ENCODE measurements at regions not wholly inside any gene's neighbourhood (a gene's known extent, or its start where the extent isn't known, plus 50 kb on each side); places are given as distances from the start of the nearest gene placed in this dataset.

DNA sequence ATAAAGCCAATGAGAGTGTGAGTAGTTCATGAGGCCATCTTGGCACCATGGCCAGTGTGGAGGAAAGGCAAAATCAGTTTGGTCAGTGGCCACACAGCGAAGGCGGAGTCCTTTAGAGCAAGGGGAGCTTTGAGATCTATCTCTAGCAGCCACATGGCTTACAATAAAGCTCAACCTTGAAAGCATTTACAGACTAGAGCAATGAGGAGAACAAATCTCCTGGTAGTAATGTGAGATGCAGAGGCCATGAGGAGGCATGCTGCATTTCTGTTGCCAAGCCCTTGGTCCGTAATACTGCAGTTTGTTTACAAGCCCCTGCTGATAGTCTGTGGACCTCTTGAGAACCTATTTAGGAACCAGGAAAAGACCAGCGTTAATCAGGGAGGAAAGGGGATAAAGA lies 381.5 kb upstream of the C2CD4B start:
- Mint-ChIP-seq H3K27ac (peak overlapping the region; percentile 4), H3K4me1 (peaks cover 36% of the 10 kb centered on the region)

DNA sequence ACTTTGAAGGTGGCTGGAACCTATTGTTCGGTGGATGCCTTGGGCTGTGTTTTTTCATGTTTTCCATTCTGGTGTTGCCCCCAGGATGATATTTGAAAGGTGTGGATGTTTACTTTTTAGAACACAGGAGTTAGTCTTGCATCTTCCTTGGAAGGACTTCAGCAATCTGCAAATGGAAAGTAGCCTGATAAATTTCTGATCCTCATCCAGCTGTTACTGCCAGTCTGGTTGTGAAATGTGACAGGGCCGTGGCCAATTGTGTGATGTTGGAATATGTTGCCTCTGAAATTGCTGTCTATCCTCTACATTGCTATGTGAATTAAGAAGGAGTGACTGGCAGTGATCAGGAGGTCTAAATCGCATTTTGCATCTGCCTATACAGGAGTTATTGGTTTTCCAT lies 382.5 kb upstream of the C2CD4B start:
- no peak overlapping the region for H3K27ac ChIP-seq (ENCODE audit: low read depth, low read length)
- no peaks in the 10 kb centered on the region for H3K27me3 ChIP-seq (ENCODE audit: control insufficient read depth, insufficient read depth, low read length, poor library complexity, severe bottlenecking)
- no peaks in the 10 kb centered on the region for H3K27me3 Mint-ChIP-seq (ENCODE audit: insufficient read depth)
- WGBS, 2 experiments (ENCODE audit: insufficient coverage in 1 of 2, insufficient read length in 1 of 2) = 80 to 85% methylated on average over 2 to 3 of the region's 3 CpGs
- H3K36me3 ChIP-seq (ENCODE audit: control insufficient read depth, insufficient read depth, low read length) = peaks cover 4% of the 10 kb centered on the region
- TF ChIP-seq, protein P1, sequence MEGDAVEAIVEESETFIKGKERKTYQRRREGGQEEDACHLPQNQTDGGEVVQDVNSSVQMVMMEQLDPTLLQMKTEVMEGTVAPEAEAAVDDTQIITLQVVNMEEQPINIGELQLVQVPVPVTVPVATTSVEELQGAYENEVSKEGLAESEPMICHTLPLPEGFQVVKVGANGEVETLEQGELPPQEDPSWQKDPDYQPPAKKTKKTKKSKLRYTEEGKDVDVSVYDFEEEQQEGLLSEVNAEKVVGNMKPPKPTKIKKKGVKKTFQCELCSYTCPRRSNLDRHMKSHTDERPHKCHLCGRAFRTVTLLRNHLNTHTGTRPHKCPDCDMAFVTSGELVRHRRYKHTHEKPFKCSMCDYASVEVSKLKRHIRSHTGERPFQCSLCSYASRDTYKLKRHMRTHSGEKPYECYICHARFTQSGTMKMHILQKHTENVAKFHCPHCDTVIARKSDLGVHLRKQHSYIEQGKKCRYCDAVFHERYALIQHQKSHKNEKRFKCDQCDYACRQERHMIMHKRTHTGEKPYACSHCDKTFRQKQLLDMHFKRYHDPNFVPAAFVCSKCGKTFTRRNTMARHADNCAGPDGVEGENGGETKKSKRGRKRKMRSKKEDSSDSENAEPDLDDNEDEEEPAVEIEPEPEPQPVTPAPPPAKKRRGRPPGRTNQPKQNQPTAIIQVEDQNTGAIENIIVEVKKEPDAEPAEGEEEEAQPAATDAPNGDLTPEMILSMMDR (conservative IDR thresholded peaks at IDR 0.05) = no peak
- peaks cover 8% of the 10 kb centered on the region for H3K9me3 ChIP-seq (ENCODE audit: control insufficient read depth, low read length)
- no peak overlapping the region for H3K4me3 ChIP-seq (ENCODE audit: low read length)
- H3K27ac Mint-ChIP-seq = no peak overlapping the region
- H3K4me1 ChIP-seq (ENCODE audit: control insufficient read depth, insufficient read depth, low read length) = peaks cover 22% of the 10 kb centered on the region
- H3K9me3 Mint-ChIP-seq = peaks cover 5% of the 10 kb centered on the region
- DNase-seq = no peak
- H3K9ac ChIP-seq (ENCODE audit: extremely low read depth, low read length, poor library complexity, severe bottlenecking) = no peak overlapping the region
- peaks cover 36% of the 10 kb centered on the region for H3K4me1 Mint-ChIP-seq
- H3K36me3 Mint-ChIP-seq (ENCODE audit: low read depth) = peaks cover 5% of the 10 kb centered on the region
- H3K4me3 Mint-ChIP-seq = no peak overlapping the region

More for the DNA sequence above, 381.5 kb upstream of the C2CD4B start:
- 90 to 98% methylated on average over 4 of the region's 4 CpGs for WGBS, 2 experiments (ENCODE audit: insufficient coverage in 1 of 2, insufficient read length in 1 of 2)
- H3K4me3 ChIP-seq (ENCODE audit: low read length) = no peak overlapping the region
- H3K27ac ChIP-seq (ENCODE audit: low read depth, low read length) = no peak overlapping the region
- H3K9me3 ChIP-seq (ENCODE audit: control insufficient read depth, low read length) = no peaks in the 10 kb centered on the region
- H3K36me3 ChIP-seq (ENCODE audit: control insufficient read depth, insufficient read depth, low read length) = no peaks in the 10 kb centered on the region
- no peak for DNase-seq
- Mint-ChIP-seq H3K9me3 (no peaks in the 10 kb centered on the region), H3K27me3 (ENCODE audit: insufficient read depth) (no peaks in the 10 kb centered on the region), H3K4me3 (no peak overlapping the region), H3K36me3 (ENCODE audit: low read depth) (no peaks in the 10 kb centered on the region)
- H3K9ac ChIP-seq (ENCODE audit: extremely low read depth, low read length, poor library complexity, severe bottlenecking) = no peak overlapping the region
- peaks cover 22% of the 10 kb centered on the region for H3K4me1 ChIP-seq (ENCODE audit: control insufficient read depth, insufficient read depth, low read length)
- no peaks in the 10 kb centered on the region for H3K27me3 ChIP-seq (ENCODE audit: control insufficient read depth, insufficient read depth, low read length, poor library complexity, severe bottlenecking)
- TF ChIP-seq, protein P1 (conservative IDR thresholded peaks at IDR 0.05) = no peak

DNA sequence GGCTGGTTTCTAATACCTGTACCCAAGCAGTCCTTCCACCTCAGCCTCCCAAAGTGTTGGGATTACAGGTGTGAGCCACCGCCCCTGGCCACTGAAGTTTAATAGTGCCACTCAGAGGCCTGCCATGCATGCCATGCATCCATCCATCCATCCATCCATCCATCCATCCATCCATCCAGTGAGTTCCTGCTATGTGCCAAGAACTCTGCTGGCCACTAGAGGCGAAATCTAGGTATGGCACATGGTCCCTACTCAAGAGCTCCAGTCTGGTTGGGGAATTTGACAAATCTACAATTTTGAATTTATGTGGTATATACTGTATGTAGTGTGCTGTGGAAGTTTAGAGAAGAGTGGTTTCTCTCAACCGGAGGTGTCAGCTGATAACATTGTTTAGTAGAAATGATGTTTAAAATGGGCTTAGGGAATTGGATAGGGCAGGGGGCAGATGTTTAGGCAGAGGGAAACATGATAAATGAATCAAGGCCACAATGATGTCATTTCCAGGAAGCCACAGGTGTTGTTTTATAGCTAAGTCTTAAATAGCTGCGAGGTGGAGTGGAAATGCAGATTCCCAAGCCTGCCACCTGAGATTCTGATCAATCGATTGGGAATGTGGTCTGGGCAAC lies 384.4 kb upstream of the C2CD4B start:
- no peak overlapping the region for H3K4me3 ChIP-seq (ENCODE audit: low read length)
- Mint-ChIP-seq H3K36me3 (ENCODE audit: low read depth) (peaks cover 6% of the 10 kb centered on the region), H3K4me3 (no peak overlapping the region), H3K9me3 (peaks cover 6% of the 10 kb centered on the region), H3K27me3 (ENCODE audit: insufficient read depth) (no peaks in the 10 kb centered on the region), H3K27ac (no peak overlapping the region), H3K4me1 (peaks cover 37% of the 10 kb centered on the region)
- H3K4me1 ChIP-seq (ENCODE audit: control insufficient read depth, insufficient read depth, low read length) = peaks cover 13% of the 10 kb centered on the region
- peak; percentile 76 for DNase-seq
- peaks cover 5% of the 10 kb centered on the region for H3K36me3 ChIP-seq (ENCODE audit: control insufficient read depth, insufficient read depth, low read length)
- WGBS, 2 experiments (ENCODE audit: insufficient coverage in 1 of 2, insufficient read length in 1 of 2) = 67 to 75% methylated on average over 2 to 5 of the region's 5 CpGs
- no peak overlapping the region for H3K9ac ChIP-seq (ENCODE audit: extremely low read depth, low read length, poor library complexity, severe bottlenecking)
- TF ChIP-seq, protein P1 (conservative IDR thresholded peaks at IDR 0.05) = peak; percentile 80
- peaks cover 10% of the 10 kb centered on the region for H3K9me3 ChIP-seq (ENCODE audit: control insufficient read depth, low read length)
- no peaks in the 10 kb centered on the region for H3K27me3 ChIP-seq (ENCODE audit: control insufficient read depth, insufficient read depth, low read length, poor library complexity, severe bottlenecking)
- no peak overlapping the region for H3K27ac ChIP-seq (ENCODE audit: low read depth, low read length)

Data from endodermal cell (in vitro differentiated cells).